ENCODE measurements at regions not wholly inside any gene's neighbourhood (a gene's known extent, or its start where the extent isn't known, plus 50 kb on each side); places are given as distances from the start of the nearest gene placed in this dataset.

GRCh38 chr5:27217977-27218376 is 179.6 kb upstream of the CDH9 start:
- no peak overlapping the region for H3K27ac ChIP-seq (ENCODE audit: low read depth in 2 of 2, low read length in 1 of 2)
- no peak overlapping the region for H3K4me3 ChIP-seq (ENCODE audit: low read depth in 2 of 2, low read length in 1 of 2)
- no peaks in the 10 kb centered on the region for H3K79me2 ChIP-seq (ENCODE audit: insufficient read depth)
- H3K27me3 ChIP-seq (ENCODE audit: insufficient read depth), result no peaks in the 10 kb centered on the region; the same call in 1 of the 2 replicates
- TF ChIP-seq JUND (IDR thresholded peaks at IDR 0.05) (no peak), IRF3 (IDR thresholded peaks at IDR 0.05; ENCODE audit: low read depth, low read length) (no peak), CTCF (IDR thresholded peaks at IDR 0.05) (no peak)
- POLR2A ChIA-PET, result no interaction called here
- H3K9me3 ChIP-seq, result no peaks in the 10 kb centered on the region
- DNase-seq, result no peak
- CTCF ChIA-PET, result no interaction called here
- no peaks in the 10 kb centered on the region for H3K36me3 ChIP-seq (replicated peaks in 1 of 2; ENCODE audit: control insufficient read depth in 1 of 2, insufficient read depth in 2 of 2, low read length in 1 of 2)
- H3K4me2 ChIP-seq, result no peak overlapping the region
- H3K9me2 ChIP-seq, result no peaks in the 10 kb centered on the region; the same call in 1 of the 2 replicates
- H3K4me1 ChIP-seq (ENCODE audit: control insufficient read depth in 1 of 2, insufficient read depth in 2 of 2, low read depth in 1 of 2, low read length in 1 of 2), result no peaks in the 10 kb centered on the region; a peak in 1 of 4 replicates
- H4K20me1 ChIP-seq (ENCODE audit: insufficient read depth), result no peaks in the 10 kb centered on the region
- no peaks in the 10 kb centered on the region for H3F3A ChIP-seq (replicated peaks; ENCODE audit: insufficient read depth)
- H2AFZ ChIP-seq (ENCODE audit: low read depth), result no peak overlapping the region; the same call in 1 of the 2 replicates
- WGBS (ENCODE audit: low lambda C conversion rate), result 53% methylated on average over 7 of the region's 7 CpGs
- H3K9ac ChIP-seq, result no peak overlapping the region

- no peak for TF ChIP-seq MAX (IDR thresholded peaks at IDR 0.05; ENCODE audit: low read depth)
- TF ChIP-seq RAD21 (IDR thresholded peaks at IDR 0.05; ENCODE audit: low read length), result no peak
- no peak for TF ChIP-seq FOXJ3 (CRISPR knock-in tag; IDR thresholded peaks at IDR 0.05)
- no peak for TF ChIP-seq USF2 (IDR thresholded peaks at IDR 0.05; ENCODE audit: borderline replicate concordance, low read depth, low read length)
- no peak for TF ChIP-seq SMC3 (IDR thresholded peaks at IDR 0.05; ENCODE audit: low read depth, low read length)
- no peak for TF ChIP-seq RCOR1 (IDR thresholded peaks at IDR 0.05; ENCODE audit: low read length)
- no peak for TF ChIP-seq FOSL2 (IDR thresholded peaks at IDR 0.05; ENCODE audit: borderline replicate concordance, low read depth)
- TF ChIP-seq IRF3 (IDR thresholded peaks at IDR 0.05; ENCODE audit: low read depth, low read length), result no peak
- no peak for TF ChIP-seq RFX5 (IDR thresholded peaks at IDR 0.05; ENCODE audit: low read length)
- Histone ChIP-seq H3K4me1 (ENCODE audit: control insufficient read depth in 1 of 2, insufficient read depth in 2 of 2, low read depth in 1 of 2, low read length in 1 of 2) (no peaks in the 10 kb centered on the region; a peak in 1 of 4 replicates), H3K79me2 (ENCODE audit: insufficient read depth) (no peaks in the 10 kb centered on the region), H4K20me1 (ENCODE audit: insufficient read depth) (no peaks in the 10 kb centered on the region), H3K27me3 (ENCODE audit: insufficient read depth) (no peaks in the 10 kb centered on the region; the same call in 1 of the 2 replicates), H3K36me3 (replicated peaks in 1 of 2; ENCODE audit: control insufficient read depth in 1 of 2, insufficient read depth in 2 of 2, low read length in 1 of 2) (no peaks in the 10 kb centered on the region), H3F3A (replicated peaks; ENCODE audit: insufficient read depth) (no peaks in the 10 kb centered on the region), H3K27ac (ENCODE audit: low read depth in 2 of 2, low read length in 1 of 2) (no peak overlapping the region), H3K4me2 (no peak overlapping the region), H2AFZ (ENCODE audit: low read depth) (no peak overlapping the region; the same call in 1 of the 2 replicates), H3K9me3 (no peaks in the 10 kb centered on the region), H3K4me3 (ENCODE audit: low read depth in 2 of 2, low read length in 1 of 2) (no peak overlapping the region), H3K9me2 (no peaks in the 10 kb centered on the region; the same call in 1 of the 2 replicates), H3K9ac (no peak overlapping the region)
- 44% methylated on average over 15 of the region's 15 CpGs for WGBS (ENCODE audit: low lambda C conversion rate)
- ChIA-PET CTCF (no interaction called here), POLR2A (no interaction called here)
- no peak for DNase-seq
Measured at GRCh38 chr5:27217155-27217956, 179.0 kb upstream of the CDH9 start.

Measured in SK-N-SH (cell line).